ENCODE measurements at regions not wholly inside any gene's neighbourhood (a gene's known extent, or its start where the extent isn't known, plus 50 kb on each side); places are given as distances from the start of the nearest gene placed in this dataset.

- 48 to 55% methylated on average over 5 to 6 of the region's 7 CpGs for WGBS, 2 donors
- peak; percentile 29 to 41 for DNase-seq
- Histone ChIP-seq H3K9me3 (no peaks in the 10 kb centered on the region), H3K4me3 (replicated peaks in 1 of 3) (no peak overlapping the region), H3K27ac (no peak overlapping the region), H3K36me3 (no peaks in the 10 kb centered on the region), H3K27me3 (no peaks in the 10 kb centered on the region), H3K4me1 (no peaks in the 10 kb centered on the region)
- intact Hi-C loops (cut with DNase I): no loop called here
- TF ChIP-seq, protein P1, sequence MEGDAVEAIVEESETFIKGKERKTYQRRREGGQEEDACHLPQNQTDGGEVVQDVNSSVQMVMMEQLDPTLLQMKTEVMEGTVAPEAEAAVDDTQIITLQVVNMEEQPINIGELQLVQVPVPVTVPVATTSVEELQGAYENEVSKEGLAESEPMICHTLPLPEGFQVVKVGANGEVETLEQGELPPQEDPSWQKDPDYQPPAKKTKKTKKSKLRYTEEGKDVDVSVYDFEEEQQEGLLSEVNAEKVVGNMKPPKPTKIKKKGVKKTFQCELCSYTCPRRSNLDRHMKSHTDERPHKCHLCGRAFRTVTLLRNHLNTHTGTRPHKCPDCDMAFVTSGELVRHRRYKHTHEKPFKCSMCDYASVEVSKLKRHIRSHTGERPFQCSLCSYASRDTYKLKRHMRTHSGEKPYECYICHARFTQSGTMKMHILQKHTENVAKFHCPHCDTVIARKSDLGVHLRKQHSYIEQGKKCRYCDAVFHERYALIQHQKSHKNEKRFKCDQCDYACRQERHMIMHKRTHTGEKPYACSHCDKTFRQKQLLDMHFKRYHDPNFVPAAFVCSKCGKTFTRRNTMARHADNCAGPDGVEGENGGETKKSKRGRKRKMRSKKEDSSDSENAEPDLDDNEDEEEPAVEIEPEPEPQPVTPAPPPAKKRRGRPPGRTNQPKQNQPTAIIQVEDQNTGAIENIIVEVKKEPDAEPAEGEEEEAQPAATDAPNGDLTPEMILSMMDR (IDR thresholded peaks at IDR 0.05): no peak
- no peak for TF ChIP-seq POLR2A (IDR thresholded peaks at IDR 0.05)
Measured at GRCh38 chr4:131441004-131441688, 1707.9 kb upstream of the PCDH10 start.

DNA sequence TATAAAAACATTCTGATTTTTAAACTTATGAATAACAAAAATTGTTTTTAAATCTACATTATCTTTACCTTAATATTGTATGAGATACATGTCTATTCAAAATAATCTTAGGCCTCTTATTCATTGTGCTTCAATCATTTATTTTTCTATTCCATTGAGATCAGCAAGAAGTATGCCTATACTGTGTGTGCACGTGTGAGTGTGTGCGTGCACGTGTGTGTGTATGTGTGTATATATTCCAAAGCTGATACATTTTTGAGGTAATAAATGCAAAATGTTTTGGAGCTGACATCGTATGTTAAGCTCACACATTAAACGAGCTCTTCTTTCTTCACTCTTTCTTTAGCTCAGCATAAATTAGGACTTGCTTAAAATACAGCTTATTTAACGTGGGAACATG lies 1701.2 kb upstream of the PCDH10 start:
- H3K9me3 ChIP-seq: no peaks in the 10 kb centered on the region
- 75 to 83% methylated on average over 6 of the region's 6 CpGs for WGBS, 2 donors
- intact Hi-C loops (cut with DNase I): no loop called here
- DNase-seq: no peak
- H3K4me3 ChIP-seq (replicated peaks in 1 of 3): no peak overlapping the region
- H3K4me1 ChIP-seq: no peaks in the 10 kb centered on the region
- no peak overlapping the region for H3K27ac ChIP-seq
- TF ChIP-seq, protein P1 (IDR thresholded peaks at IDR 0.05): no peak
- no peak for TF ChIP-seq POLR2A (IDR thresholded peaks at IDR 0.05)
- H3K36me3 ChIP-seq: no peaks in the 10 kb centered on the region
- H3K27me3 ChIP-seq: no peaks in the 10 kb centered on the region

- no peaks in the 10 kb centered on the region for H3K27me3 ChIP-seq
- DNase-seq: no peak
- H3K4me1 ChIP-seq: no peaks in the 10 kb centered on the region
- 80 to 90% methylated on average over 1 of the region's 1 CpG for WGBS, 2 donors
- no peak overlapping the region for H3K4me3 ChIP-seq (replicated peaks in 1 of 3)
- no peaks in the 10 kb centered on the region for H3K36me3 ChIP-seq
- no peaks in the 10 kb centered on the region for H3K9me3 ChIP-seq
- intact Hi-C loops (cut with DNase I): no loop called here
- no peak overlapping the region for H3K27ac ChIP-seq
- TF ChIP-seq, protein P1 (IDR thresholded peaks at IDR 0.05): no peak
- TF ChIP-seq POLR2A (IDR thresholded peaks at IDR 0.05): no peak
Measured at GRCh38 chr4:131450572-131451209, 1698.4 kb upstream of the PCDH10 start.

DNA sequence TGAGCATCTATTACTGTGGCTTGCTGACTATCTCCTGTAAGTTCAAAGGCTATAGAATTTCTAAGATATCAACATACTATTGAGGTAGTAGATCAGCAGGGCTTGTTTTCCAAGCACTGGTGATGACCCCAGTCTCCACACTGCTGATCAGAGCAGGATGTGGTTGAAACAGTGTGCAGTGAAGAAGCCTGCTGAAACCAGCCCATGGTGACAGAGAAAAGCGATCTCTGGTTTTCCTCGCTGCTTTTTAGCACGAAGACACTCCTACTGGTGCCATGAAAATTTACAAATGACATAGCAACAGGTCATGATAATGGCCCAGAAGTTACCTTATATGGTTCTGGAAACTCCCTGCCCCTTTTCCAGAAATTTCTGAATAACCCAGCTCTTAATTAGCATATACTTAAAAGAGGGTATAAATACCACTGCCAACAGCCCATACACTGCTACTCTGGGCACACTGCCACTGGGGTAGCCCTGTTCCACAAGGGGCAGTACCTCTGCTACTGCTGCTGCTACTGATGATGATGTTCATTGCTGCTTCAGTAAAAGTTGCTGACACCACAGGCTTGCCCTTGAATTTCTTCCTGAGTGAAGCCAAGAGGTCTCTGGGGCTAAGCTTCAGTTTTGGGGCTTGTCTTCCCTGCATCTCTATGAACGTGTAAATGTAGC lies 1689.5 kb upstream of the PCDH10 start:
- TF ChIP-seq, protein P1 (IDR thresholded peaks at IDR 0.05): no peak
- no peak for TF ChIP-seq POLR2A (IDR thresholded peaks at IDR 0.05)
- intact Hi-C loops (cut with DNase I): no loop called here
- Histone ChIP-seq H3K9me3 (no peaks in the 10 kb centered on the region), H3K4me1 (no peaks in the 10 kb centered on the region), H3K36me3 (no peaks in the 10 kb centered on the region), H3K27me3 (no peaks in the 10 kb centered on the region), H3K27ac (no peak overlapping the region), H3K4me3 (replicated peaks in 1 of 3) (no peak overlapping the region)
- DNase-seq: no peak
- WGBS, 2 donors: 78 to 80% methylated on average over 4 of the region's 4 CpGs

- no peak for DNase-seq
- intact Hi-C loops (cut with DNase I): no loop called here
- no peak for TF ChIP-seq POLR2A (IDR thresholded peaks at IDR 0.05)
- no peaks in the 10 kb centered on the region for H3K27me3 ChIP-seq
- H3K9me3 ChIP-seq: no peaks in the 10 kb centered on the region
- H3K27ac ChIP-seq: no peak overlapping the region
- no peak overlapping the region for H3K4me3 ChIP-seq (replicated peaks in 1 of 3)
- no peaks in the 10 kb centered on the region for H3K4me1 ChIP-seq
- H3K36me3 ChIP-seq: no peaks in the 10 kb centered on the region
Measured at GRCh38 chr4:131470360-131470759, 1678.7 kb upstream of the PCDH10 start.
